LNCAP (cell line): ENCODE measurements at regions not wholly inside any gene's neighbourhood (a gene's known extent, or its start where the extent isn't known, plus 50 kb on each side); places are given as distances from the start of the nearest gene placed in this dataset.

ENCODE experiments used
- TF ChIP-seq, protein P1 (sequence below): fragments of 450-650 bp; IDR thresholded peaks from 2 replicates; pipeline ENCODE4 v1.5.1; 2017; ENCODE audit warnings: mild to moderate bottlenecking

DNA sequence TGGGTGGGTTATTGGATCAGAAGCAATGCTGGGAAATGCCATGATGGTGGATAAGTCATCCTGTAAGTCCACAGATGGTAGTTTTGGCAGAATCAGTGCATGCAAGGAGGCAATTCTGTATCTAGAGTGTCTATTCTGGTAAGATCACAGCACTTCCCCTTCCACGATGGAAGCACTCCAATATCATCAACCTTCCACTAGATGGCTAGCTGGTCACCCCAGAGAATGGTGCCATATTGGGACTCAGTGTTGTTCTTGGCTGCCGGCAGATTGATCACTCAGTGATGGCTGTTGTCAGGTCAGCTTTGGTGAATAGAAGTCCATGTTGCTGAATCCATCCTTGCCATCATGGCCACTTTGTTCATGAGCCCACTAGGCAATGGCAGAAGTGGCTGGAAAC, 553.5 kb downstream of the CSNK1G3 start:
- TF ChIP-seq, protein P1, sequence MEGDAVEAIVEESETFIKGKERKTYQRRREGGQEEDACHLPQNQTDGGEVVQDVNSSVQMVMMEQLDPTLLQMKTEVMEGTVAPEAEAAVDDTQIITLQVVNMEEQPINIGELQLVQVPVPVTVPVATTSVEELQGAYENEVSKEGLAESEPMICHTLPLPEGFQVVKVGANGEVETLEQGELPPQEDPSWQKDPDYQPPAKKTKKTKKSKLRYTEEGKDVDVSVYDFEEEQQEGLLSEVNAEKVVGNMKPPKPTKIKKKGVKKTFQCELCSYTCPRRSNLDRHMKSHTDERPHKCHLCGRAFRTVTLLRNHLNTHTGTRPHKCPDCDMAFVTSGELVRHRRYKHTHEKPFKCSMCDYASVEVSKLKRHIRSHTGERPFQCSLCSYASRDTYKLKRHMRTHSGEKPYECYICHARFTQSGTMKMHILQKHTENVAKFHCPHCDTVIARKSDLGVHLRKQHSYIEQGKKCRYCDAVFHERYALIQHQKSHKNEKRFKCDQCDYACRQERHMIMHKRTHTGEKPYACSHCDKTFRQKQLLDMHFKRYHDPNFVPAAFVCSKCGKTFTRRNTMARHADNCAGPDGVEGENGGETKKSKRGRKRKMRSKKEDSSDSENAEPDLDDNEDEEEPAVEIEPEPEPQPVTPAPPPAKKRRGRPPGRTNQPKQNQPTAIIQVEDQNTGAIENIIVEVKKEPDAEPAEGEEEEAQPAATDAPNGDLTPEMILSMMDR, result no peak

DNA sequence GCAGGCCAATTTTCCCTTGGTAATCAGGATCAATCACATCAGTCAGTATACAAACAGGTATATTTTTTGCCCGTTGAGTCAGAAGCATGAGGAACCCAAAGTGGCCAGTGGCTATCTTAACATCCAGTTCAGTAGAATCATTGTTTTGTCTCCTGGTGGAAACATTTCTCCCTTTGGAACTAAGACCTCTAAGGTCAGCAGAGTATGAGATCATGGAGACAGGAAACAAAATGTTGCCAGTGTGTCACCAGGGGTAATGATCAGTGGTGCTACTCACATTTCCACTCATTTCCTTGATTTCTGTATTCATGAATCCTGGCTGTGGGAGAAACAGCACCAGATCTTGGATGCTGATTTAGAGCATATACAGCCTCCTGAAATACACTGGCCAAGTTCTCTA, 553.0 kb downstream of the CSNK1G3 start:
- TF ChIP-seq, protein P1, result no peak

DNA sequence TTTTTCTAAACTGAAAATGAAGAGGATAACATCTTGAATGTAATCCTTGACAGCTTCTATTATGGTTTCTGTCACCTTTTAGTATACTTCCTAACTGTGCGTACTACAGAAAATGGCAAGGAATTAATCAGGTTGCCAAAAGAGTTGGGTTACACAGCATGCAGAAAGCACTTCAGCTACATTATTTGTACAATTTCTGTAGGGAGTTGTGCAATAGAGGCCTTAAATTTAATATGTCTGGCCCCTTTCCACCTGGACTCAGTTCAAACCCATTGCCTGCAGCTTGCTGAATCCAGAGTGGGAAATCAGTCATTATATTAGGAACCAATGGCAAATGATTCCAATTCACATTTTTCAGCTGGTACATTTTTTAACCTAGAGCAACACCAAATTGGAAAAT, 549.7 kb downstream of the CSNK1G3 start:
- TF ChIP-seq, protein P1, result no peak

DNA sequence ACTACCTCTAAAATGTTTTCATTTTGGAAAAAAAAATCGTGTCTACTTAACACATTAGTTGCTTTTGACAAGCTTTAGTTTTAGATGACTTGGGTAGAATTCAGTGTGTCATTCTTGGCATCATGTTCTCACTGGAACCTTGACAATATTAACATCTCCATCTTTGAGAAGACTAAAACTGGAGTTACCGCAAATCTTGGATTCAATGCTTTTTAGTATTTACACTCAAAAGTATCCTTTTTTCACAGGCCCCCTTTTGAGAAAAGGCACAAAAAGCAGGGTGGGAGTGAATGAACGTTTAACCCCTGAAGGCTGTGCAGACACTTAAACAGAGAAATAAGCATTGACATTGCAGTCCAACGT, 549.1 kb downstream of the CSNK1G3 start:
- TF ChIP-seq, protein P1, result no peak

DNA sequence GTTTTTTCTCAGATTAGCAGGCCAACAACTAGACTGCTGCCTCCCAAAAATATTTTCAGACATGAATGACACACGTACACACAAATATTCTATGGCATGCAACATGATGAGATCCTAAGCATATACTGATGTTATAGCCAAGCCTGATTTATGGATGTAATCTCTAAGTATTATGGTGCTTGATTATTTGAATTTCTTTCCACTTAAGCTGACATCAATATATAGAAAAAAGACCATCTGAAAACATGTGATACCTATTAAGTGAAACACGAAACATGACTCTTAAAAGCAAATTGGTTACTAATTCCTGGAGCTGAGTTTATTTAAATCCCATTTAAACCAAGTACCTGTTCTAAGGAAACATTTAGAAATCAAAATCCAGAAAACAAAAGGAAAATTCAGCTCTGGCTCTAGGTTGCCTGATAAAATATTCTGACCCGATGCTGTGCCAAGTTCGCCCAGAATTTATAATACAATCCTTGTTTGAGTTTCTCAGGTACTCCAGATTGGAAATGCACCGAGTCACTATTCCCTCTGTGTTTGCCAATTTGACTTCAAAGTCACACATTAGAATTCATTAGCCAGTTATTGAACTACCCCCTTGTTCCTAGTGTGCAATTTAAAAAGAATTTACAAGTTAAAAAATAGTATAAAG, 548.6 kb downstream of the CSNK1G3 start:
- TF ChIP-seq, protein P1, result no peak

DNA sequence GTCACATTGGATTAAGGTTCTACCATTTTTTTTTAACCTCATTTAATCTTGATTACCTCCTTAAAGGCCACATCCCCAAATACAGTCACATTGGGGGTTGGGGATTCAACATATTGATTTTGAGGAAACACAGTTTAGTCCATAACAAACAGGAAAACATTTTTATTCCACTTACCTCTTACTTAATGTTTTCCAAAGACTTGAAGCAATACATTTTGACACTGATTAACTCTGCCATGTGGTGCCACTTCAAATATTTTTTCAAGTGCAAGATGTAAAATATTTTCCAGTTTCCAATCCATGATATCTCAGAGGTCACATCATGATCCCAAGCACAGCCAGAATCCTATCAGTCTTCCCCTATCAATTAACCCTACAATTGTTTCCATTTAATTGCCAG, 548.0 kb downstream of the CSNK1G3 start:
- TF ChIP-seq, protein P1, result no peak

DNA sequence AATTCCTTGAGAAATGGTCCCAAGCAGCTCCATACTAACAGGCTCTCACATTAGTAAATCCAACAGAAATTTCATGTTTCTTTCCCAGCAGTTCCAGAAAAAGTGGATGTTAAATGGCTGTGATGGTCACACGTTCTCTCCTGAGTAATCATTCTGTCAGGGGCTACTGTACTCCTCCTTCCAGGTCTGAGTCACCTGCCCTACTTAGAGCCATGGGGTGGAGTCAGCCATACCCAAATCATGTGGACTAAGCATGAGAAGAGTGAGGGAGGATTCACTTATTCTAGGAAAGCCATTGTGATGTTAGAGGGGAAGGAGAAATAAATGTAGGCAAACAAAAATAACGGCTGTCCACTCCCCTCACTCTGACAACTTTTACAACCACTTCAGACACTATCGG, 547.2 kb downstream of the CSNK1G3 start:
- TF ChIP-seq, protein P1, result no peak

DNA sequence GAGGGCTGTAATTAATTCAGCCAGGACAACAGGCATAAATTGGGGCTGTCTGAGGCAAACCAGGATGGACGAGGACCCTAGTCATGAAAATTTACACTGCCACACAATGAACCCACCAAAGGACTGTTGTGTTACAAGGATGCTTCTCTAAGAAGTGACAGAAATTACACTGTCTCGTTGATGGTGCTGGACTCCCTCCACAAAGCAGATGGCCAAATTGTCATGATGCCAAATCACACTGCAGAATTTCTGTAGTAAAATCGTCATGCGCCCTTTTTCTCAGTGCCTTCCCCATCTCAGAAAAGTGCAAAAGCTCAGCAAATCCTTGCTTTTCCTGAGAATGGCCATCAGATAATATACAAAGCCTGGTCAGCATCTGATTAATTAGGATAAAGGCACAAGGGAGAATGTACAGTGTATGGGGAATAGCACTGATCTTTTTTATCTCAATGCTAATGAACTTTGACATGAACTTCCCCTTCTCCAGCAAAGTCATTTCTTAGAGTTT, 545.8 kb downstream of the CSNK1G3 start:
- TF ChIP-seq, protein P1, result no peak
